LNCaP clone FGC (cell line): ENCODE measurements at regions not wholly inside any gene's neighbourhood (a gene's known extent, or its start where the extent isn't known, plus 50 kb on each side); places are given as distances from the start of the nearest gene placed in this dataset.

ENCODE experiments used
- DNase-seq: peaks from one replicate; pipeline ENCODE4 v3.0.0-alpha.2; 2011; ENCODE audit warnings: low read depth
- H3K4me3 ChIP-seq: 2 replicates; pipeline ENCODE4 v1.5.1; 2011; ENCODE audit warnings: mild to moderate bottlenecking, low read depth, low read length, control low read depth
- TF ChIP-seq, protein P1 (sequence below): IDR thresholded peaks from 2 replicates; pipeline ENCODE4 v1.5.1; 2012; ENCODE audit warnings: mild to moderate bottlenecking; ENCODE audit not compliant: control insufficient read depth, insufficient read depth; ENCODE audit errors: extremely low read depth

DNA sequence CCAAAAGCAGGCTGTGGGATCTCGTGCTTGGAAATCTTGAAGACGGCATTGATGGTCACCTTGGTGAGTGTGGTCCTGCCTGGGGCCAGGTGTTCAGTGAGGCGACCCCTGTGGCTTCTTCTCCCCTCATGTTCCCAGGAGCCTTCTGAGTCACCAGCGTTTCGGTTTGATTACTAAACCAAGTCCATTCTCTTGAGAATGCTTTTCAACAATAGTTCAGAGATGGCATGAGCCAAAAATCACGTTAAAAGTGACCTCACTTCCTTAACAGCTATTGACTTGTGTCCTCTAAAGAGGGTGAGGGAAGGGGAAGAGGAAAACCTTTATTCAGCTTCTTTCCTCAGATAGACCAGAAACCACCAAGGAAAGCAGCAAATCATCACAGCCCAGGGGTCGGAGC, 315.2 kb downstream of the GATA3 start:
- no peak for DNase-seq
- no peak overlapping the region for H3K4me3 ChIP-seq
- TF ChIP-seq, protein P1, sequence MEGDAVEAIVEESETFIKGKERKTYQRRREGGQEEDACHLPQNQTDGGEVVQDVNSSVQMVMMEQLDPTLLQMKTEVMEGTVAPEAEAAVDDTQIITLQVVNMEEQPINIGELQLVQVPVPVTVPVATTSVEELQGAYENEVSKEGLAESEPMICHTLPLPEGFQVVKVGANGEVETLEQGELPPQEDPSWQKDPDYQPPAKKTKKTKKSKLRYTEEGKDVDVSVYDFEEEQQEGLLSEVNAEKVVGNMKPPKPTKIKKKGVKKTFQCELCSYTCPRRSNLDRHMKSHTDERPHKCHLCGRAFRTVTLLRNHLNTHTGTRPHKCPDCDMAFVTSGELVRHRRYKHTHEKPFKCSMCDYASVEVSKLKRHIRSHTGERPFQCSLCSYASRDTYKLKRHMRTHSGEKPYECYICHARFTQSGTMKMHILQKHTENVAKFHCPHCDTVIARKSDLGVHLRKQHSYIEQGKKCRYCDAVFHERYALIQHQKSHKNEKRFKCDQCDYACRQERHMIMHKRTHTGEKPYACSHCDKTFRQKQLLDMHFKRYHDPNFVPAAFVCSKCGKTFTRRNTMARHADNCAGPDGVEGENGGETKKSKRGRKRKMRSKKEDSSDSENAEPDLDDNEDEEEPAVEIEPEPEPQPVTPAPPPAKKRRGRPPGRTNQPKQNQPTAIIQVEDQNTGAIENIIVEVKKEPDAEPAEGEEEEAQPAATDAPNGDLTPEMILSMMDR, result no peak

DNA sequence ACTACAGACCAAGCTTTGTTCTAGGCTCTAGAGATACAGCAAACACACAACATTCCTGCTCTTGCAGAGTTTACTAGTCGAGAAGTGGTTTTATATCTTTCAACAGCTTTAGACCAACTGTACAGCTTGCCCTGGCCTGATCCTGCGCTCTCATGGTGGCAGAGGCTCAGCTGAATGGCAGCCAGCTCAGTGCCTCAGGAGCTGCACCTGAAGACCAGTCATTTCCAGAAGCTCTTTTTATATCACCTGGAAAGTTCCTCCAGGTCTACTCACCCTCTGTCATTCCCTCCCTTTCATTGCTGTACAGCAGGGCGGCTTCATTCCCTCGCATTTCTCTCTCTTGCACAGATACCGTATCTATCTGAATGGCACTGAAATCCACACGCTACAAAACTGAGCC, 319.8 kb downstream of the GATA3 start:
- no peak overlapping the region for H3K4me3 ChIP-seq
- DNase-seq, result no peak
- TF ChIP-seq, protein P1, result no peak

DNA sequence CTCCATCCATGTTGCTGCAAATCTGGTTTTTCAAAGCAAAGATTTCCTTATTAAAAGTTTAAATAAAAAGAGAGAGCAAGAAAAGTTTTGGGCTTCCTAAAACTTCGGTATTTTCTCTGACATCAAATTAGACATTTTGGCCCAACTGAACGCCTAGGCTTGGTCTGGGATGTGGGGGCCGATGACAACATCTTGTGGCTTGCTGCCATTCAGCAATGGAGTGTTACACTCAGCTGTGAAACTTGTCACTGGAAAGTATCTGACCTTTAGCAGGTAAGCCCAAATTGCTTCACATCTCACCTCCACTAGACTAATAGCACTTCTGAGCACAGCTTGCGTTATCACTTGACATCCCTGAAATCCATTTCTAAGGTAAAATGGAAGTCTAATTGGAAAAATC, 320.6 kb downstream of the GATA3 start:
- DNase-seq, result no peak
- H3K4me3 ChIP-seq, result no peak overlapping the region
- TF ChIP-seq, protein P1, result no peak

DNA sequence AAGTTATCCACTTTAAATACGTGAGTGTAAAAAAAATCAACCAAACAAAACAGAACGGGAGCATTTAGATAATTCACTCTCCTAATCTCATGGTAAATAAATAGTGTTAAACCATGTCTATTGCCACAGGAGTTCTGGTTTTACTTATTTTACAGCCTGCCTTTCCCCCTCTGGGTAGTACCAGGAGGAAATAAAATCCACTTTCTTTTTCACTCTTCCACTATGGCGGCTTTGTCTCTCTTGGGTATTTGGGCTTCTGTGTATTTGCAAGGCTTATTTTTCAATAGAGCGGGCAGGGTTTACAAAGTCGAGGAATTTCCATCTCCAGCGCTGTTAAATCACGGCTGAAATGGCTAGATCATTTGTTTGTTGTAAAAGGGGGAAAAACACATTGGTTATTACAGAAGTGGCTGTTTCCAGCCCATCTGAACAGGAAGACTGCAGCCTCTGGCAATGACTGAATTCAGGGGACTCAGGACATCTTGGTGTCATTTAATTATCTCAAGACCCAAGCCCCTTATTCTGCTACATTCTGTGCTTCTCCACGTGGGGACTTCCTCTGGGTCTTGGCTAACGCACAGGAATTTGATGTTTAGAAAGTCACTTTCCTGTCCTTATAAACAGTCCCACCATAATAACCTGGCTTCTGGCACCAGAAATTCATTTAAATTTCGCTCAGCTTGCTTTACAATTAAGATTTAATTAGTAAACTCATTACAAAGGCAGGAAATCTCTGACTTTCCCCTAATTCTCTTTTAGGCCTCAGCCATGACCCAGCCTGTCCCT, 323.9 kb downstream of the GATA3 start:
- H3K4me3 ChIP-seq, result no peak overlapping the region
- TF ChIP-seq, protein P1, result no peak
- DNase-seq, result no peak

DNA sequence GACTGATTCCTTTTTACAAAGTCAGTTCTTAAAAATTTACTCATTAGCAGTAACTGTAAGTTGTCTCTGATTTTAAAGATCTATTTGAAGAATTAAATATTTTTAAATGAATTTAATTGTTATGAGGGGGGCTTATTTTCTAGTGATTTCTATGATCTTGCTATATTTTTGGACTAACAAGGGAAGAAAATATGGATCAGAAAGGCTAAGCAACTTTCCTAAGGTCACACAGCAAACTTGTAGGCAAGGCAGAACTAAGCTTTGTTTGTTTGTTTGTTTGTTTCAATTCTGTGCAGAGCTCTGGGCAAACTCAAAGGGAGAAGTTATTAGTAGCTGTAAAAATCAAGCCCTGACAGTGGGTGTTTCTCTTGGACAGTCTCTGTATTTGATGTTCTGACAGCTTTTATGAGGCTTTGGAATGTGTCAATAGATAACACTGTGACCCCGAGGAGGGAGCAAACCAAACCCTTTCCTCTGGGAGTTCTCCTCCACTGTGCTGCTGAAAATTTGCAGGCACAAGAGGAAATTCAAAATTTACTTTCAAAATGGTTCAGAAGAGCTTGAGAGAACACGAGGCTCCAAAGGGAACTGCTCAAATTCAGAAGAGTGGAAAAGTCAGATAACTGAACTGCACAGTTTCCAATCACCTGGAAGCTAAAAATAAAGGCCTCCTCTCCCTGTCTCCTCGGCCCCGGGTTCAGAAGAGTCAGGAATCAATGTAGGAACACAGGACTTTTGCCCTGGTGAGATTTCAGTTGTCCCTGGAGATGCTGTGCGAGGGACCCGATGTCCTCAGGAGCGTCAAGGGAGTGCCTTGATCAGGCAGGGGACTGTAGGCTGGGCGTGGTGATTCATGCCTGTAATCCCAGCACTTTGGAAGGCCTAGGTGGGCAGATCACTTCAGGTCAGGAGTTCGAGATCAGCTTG, 325.7 kb downstream of the GATA3 start:
- DNase-seq, result peak; percentile 32
- TF ChIP-seq, protein P1, result no peak
- no peak overlapping the region for H3K4me3 ChIP-seq

DNA sequence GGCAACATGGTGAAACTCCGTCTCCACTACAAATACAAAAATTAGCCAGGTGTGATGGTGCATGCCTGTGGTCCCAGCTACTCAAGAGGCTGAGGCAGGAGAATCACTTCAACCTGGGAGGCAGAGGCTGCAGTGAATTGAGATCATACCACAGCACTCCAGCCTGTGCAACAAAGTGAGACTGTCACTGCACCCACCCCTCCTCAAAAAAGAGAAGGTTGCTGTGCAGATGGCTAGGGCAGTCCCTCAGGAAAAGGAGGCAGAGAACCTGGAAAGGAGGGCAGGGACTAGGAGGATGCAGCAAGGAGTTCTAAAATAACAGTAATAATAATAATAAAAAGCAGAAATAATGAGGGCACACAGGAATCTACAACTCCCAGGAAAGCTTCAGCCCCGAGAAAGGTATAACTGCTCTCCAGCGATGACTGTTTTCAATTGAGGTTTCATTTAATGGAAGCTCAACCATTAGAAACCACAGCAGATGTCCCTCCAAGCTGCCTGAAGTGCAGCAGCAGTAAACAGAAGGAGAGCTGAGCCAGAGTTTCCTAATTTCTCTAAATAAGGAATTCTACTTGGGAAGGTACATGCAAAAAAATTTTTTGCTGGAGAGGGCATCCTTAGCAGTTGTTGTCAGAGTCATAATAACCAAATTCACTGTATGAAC, 326.5 kb downstream of the GATA3 start:
- H3K4me3 ChIP-seq, result no peak overlapping the region
- TF ChIP-seq, protein P1, result no peak
- DNase-seq, result no peak
